BJ (cell line): ENCODE measurements at regions not wholly inside any gene's neighbourhood (a gene's known extent, or its start where the extent isn't known, plus 50 kb on each side); places are given as distances from the start of the nearest gene placed in this dataset.

Experiments used
- CTCF ChIA-PET: fragments of 350-600 bp; formaldehyde crosslinking; extraction: SDS; loops from one replicate; lab custom pipeline; 2021; ENCODE audit warnings: antibody characterized with exemption, inconsistent platforms; lab: Yijun Ruan, JAX
- POLR2A ChIA-PET: fragments of 300-600 bp; sonication (Branson Sonifier 250); formaldehyde crosslinking; extraction: SDS; loops from one replicate; lab custom pipeline; 2021; ENCODE audit warnings: antibody characterized with exemption; lab: Charles Lee
- DNase-seq: peaks from one replicate; pipeline ENCODE4 v3.0.0-alpha.2; 2011; ENCODE audit warnings: low read depth
- H3K27me3 ChIP-seq: 2 replicates; pipeline ENCODE4 v1.6.0; 2011; ENCODE audit warnings: low read length; ENCODE audit not compliant: control insufficient read depth, insufficient read depth
- H3K36me3 ChIP-seq: 2 replicates; pipeline ENCODE4 v1.5.1; 2011; ENCODE audit warnings: low read length; ENCODE audit not compliant: control insufficient read depth, insufficient read depth
- H3K4me3 ChIP-seq: 2 replicates; pipeline ENCODE4 v1.5.1; 2011; ENCODE audit warnings: low read depth, mild to moderate bottlenecking, control low read depth, low read length
- TF ChIP-seq, protein P1 (sequence below): IDR thresholded peaks from 2 replicates; pipeline ENCODE4 v1.5.1; 2011; ENCODE audit warnings: low read depth, mild to moderate bottlenecking, control low read depth, inconsistent platforms, low read length, moderate library complexity; ENCODE audit not compliant: insufficient read depth

DNA sequence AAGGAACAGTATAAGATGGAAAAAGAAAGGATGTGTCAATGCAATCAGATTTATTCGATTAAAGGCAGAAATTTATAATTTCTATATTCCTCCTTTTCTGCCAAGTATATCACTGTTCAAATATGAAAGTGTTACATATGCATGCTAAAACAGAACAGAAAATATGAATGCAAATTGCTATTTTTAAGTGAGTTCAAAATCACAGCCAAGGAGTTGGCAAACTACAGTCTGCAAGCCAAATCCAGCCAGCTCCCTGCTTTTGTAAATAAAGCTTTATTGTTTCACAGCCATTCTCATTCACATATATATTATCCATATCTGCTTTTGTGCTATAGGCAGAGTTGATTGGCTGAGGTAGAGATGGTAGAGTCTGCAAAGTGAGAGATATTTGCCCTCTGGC, 747.2 kb downstream of the ANKRD7 start:
- Histone ChIP-seq H3K36me3 (no peaks in the 10 kb centered on the region), H3K4me3 (no peak overlapping the region), H3K27me3 (no peaks in the 10 kb centered on the region)
- TF ChIP-seq, protein P1, sequence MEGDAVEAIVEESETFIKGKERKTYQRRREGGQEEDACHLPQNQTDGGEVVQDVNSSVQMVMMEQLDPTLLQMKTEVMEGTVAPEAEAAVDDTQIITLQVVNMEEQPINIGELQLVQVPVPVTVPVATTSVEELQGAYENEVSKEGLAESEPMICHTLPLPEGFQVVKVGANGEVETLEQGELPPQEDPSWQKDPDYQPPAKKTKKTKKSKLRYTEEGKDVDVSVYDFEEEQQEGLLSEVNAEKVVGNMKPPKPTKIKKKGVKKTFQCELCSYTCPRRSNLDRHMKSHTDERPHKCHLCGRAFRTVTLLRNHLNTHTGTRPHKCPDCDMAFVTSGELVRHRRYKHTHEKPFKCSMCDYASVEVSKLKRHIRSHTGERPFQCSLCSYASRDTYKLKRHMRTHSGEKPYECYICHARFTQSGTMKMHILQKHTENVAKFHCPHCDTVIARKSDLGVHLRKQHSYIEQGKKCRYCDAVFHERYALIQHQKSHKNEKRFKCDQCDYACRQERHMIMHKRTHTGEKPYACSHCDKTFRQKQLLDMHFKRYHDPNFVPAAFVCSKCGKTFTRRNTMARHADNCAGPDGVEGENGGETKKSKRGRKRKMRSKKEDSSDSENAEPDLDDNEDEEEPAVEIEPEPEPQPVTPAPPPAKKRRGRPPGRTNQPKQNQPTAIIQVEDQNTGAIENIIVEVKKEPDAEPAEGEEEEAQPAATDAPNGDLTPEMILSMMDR, result no peak
- ChIA-PET POLR2A (no interaction called here), CTCF (no interaction called here)
- no peak for DNase-seq

DNA sequence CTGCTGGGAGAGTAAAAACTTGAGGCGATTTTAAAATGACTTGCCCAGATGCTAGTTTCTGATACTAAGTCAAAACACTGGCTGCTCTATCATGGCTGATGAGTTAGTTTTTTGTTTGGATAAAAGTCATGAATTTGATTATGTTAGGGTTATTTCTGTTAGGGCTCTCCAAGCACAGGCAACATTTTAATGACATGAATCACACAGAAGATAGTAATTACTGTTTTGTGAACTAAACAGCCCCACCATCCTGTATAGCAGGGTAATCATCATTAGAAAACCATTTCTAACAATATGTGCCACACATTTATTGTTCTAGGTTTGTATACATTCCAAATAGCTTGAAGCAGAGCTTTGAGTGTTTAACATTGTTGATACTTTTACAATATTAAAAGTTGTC, 750.3 kb downstream of the ANKRD7 start:
- TF ChIP-seq, protein P1, result no peak
- ChIA-PET POLR2A (no interaction called here), CTCF (no interaction called here)
- H3K27me3 ChIP-seq, result no peaks in the 10 kb centered on the region
- DNase-seq, result no peak
- H3K4me3 ChIP-seq, result no peak overlapping the region
- H3K36me3 ChIP-seq, result no peaks in the 10 kb centered on the region

DNA sequence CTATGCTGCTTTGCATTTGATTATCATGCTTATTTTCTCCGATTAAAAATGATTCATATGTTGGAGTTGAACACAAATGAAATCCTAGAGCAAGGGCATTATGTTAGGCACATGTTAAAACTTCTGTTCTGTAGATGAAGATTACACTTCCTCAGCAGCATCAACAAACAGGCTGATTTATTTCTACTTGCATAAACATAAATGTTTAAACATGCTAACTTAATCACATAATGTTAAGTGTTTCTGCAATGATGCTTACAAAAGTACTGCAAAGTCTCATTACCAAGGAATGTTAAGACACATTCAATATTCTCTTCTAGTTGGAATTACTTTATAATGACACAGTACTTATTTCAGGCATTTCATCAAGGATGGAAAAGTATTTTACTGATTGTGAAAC, 770.8 kb downstream of the ANKRD7 start:
- Histone ChIP-seq H3K27me3 (no peaks in the 10 kb centered on the region), H3K36me3 (no peaks in the 10 kb centered on the region), H3K4me3 (no peak overlapping the region)
- TF ChIP-seq, protein P1, result no peak
- CTCF ChIA-PET, result no interaction called here
- POLR2A ChIA-PET, result no interaction called here
- DNase-seq, result no peak

DNA sequence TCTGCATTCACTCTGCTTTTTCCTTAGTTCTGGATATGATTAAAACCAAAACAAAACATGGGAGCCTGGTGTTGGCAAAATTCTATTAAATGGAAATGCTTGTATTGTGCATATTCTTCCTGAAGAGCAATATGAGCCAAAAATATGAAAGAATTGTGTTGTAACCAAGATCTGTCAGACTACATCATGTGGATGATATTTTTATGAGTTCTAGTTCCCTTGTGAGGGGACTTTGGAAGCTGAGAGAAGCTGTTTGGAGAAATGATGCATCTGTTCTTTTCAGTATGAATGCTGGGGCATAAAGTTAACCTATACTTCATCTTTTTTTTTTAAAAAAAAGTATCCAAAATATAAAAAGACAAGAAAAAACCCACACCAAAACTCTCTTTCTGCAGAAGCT, 782.7 kb downstream of the ANKRD7 start:
- CTCF ChIA-PET, result no interaction called here
- Histone ChIP-seq H3K27me3 (no peaks in the 10 kb centered on the region), H3K4me3 (no peak overlapping the region), H3K36me3 (no peaks in the 10 kb centered on the region)
- POLR2A ChIA-PET, result no interaction called here
- TF ChIP-seq, protein P1, result no peak
- DNase-seq, result no peak

DNA sequence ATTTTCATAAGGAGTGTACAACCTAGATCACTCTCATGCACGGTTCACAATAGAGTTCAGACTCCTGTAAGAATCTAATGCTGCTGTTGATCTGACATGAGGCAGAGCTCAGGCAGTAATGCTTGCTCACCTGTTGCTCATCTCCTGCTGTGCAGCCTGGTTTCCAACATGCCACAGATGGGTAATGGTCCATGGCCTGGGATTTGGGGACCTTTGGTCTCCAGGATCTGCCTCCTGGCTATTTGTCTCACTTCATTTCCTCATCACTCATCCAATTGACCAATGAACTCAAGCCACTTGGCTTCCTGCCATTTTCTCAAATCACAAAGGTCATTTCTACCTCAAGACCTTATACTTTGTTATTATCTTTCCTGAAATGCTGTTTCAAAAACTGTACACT, 786.1 kb downstream of the ANKRD7 start:
- H3K27me3 ChIP-seq, result no peaks in the 10 kb centered on the region
- TF ChIP-seq, protein P1, result no peak
- CTCF ChIA-PET, result no interaction called here
- H3K36me3 ChIP-seq, result no peaks in the 10 kb centered on the region
- POLR2A ChIA-PET, result no interaction called here
- no peak overlapping the region for H3K4me3 ChIP-seq
- DNase-seq, result no peak
